ENCODE measurements at regions not wholly inside any gene's neighbourhood (a gene's known extent, or its start where the extent isn't known, plus 50 kb on each side); places are given as distances from the start of the nearest gene placed in this dataset.

- no peak for DNase-seq (ENCODE audit: low read depth)
- TF ChIP-seq CTCF (IDR thresholded peaks at IDR 0.05; ENCODE audit: insufficient read depth, low read length): no peak
Observed at GRCh38 chr18:77755187-77755586, 505.5 kb downstream of the GALR1 start.

DNA sequence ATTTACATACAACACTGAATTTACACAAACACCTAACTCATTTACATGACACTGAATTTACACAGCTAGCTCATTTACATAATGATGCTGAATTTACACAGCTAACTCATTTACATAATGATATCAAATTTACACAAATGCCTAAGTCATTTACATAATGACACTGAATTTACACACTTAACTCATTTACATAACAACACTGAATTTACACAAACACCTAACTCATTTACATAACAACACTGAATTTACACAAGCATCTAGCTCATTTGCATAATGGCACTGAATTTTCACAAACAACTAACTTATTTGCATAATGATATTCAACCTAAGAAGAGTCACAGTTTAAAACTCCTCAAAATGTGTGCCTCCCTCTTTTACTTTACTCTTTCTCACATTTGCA is 511.7 kb downstream of the GALR1 start:
- H3K4me3 ChIP-seq (ENCODE audit: low read depth, low read length): no peak overlapping the region
- TF ChIP-seq CTCF (IDR thresholded peaks at IDR 0.05; ENCODE audit: insufficient read depth, low read length): no peak
- no peak for DNase-seq (ENCODE audit: low read depth)

More at GRCh38 chr18:77755187-77755586, 505.5 kb downstream of the GALR1 start:
- no peak overlapping the region for H3K4me3 ChIP-seq (ENCODE audit: low read depth, low read length)

- no peak for DNase-seq (ENCODE audit: low read depth)
- no peak overlapping the region for H3K4me3 ChIP-seq (ENCODE audit: low read depth, low read length)
- TF ChIP-seq CTCF (IDR thresholded peaks at IDR 0.05; ENCODE audit: insufficient read depth, low read length): no peak
Observed at GRCh38 chr18:77762014-77762413, 512.4 kb downstream of the GALR1 start.

DNA sequence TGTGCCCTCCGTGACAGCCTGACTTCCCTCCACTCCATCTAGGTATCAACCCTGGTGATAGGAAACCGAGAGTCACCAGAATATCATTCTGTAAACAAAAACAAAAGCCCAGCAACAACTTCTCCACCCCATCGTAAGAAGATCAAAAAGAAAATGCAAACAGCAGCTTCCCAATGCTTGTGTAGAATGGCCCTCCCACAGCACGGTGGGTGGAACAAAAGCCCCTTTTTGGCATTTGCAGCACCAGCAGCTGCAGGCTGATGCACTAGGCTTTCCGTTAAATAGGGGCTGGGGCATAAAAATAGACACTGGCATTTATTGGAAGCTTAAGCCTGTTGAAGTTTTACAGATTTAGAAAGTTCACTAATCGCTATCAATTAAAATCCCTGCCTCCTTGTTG is 513.0 kb downstream of the GALR1 start:
- no peak for TF ChIP-seq CTCF (IDR thresholded peaks at IDR 0.05; ENCODE audit: insufficient read depth, low read length)
- H3K4me3 ChIP-seq (ENCODE audit: low read depth, low read length): no peak overlapping the region
- DNase-seq (ENCODE audit: low read depth): no peak

DNA sequence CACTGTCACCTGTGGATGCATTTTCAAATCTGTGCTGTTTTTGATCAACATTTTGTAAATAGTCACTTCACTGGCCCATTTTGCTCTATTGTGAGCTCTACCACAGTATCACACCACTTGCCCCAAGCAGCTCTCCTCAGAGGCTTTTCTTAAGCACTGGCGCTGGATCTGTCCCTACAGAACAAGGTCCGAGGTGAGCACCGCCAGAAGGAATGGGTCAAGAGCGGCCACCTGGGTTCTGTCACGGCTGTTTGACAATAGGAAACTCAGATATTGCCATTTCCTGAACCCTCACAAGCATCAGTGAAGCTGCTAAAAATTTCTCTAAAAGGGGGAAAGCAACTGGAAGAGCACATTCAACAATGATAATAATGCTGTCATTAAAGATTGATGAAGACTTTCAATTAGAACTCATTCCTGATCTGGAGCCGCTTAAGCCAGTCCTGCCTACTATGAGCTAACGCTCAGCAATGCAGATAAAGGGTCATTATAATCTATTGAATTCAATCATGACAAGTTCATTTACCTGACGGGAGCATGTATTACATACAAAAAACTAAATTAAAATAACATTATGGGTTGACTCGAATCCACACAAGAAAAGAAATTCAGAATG is 514.0 kb downstream of the GALR1 start:
- TF ChIP-seq CTCF (IDR thresholded peaks at IDR 0.05; ENCODE audit: insufficient read depth, low read length): no peak
- no peak for DNase-seq (ENCODE audit: low read depth)
- no peak overlapping the region for H3K4me3 ChIP-seq (ENCODE audit: low read depth, low read length)

DNA sequence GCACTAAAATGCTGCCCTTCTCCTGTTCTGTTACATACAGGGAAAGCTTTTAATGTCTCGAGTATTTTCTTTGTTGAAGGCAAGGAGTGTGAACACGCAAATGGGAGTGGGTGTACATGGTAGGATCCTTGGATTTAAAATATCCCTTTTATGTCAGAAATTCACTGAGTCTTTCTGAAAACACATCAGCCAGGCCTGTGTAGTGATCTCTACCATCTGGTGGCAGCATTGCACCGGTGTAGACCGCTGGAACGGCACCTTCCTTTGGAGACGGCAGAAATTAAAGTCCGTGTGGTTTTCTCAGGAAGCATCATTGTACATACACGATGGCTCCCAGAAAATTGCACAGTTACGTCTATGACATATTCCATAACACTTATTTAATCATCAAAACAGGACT is 515.8 kb downstream of the GALR1 start:
- DNase-seq (ENCODE audit: low read depth): no peak
- no peak overlapping the region for H3K4me3 ChIP-seq (ENCODE audit: low read depth, low read length)
- TF ChIP-seq CTCF (IDR thresholded peaks at IDR 0.05; ENCODE audit: insufficient read depth, low read length): no peak

GRCh38 chr18:77766421-77766820 is 516.8 kb downstream of the GALR1 start:
- TF ChIP-seq CTCF (IDR thresholded peaks at IDR 0.05; ENCODE audit: insufficient read depth, low read length): no peak
- no peak overlapping the region for H3K4me3 ChIP-seq (ENCODE audit: low read depth, low read length)
- no peak for DNase-seq (ENCODE audit: low read depth)

Measured in fibroblast of the aortic adventitia (primary cell).